Neural progenitor cell (in vitro differentiated cells): ENCODE measurements at regions not wholly inside any gene's neighbourhood (a gene's known extent, or its start where the extent isn't known, plus 50 kb on each side); places are given as distances from the start of the nearest gene placed in this dataset.
"Not testable (repeated sequence)": the region's sequence is repeated elsewhere in the genome, so short reads cannot be mapped to it uniquely, and the experiment has no call there.

Source experiments
- CTCF ChIP-seq: fragments of 200-600 bp; sonication (generic); IDR thresholded peaks from 2 replicates; pipeline ENCODE4 v1.5.1; 2017; ENCODE audit warnings: antibody characterized with exemption, mild to moderate bottlenecking
- EZH2 ChIP-seq: fragments of 200-600 bp; sonication (generic); IDR thresholded peaks from 2 replicates; pipeline ENCODE4 v1.6.1; 2017; ENCODE audit warnings: antibody characterized with exemption, mild to moderate bottlenecking, moderate library complexity
- EZH2phosphoT487 ChIP-seq: fragments of 200-600 bp; sonication (generic); IDR thresholded peaks from 2 replicates; pipeline ENCODE4 v1.6.1; 2017; ENCODE audit warnings: antibody characterized with exemption

DNA sequence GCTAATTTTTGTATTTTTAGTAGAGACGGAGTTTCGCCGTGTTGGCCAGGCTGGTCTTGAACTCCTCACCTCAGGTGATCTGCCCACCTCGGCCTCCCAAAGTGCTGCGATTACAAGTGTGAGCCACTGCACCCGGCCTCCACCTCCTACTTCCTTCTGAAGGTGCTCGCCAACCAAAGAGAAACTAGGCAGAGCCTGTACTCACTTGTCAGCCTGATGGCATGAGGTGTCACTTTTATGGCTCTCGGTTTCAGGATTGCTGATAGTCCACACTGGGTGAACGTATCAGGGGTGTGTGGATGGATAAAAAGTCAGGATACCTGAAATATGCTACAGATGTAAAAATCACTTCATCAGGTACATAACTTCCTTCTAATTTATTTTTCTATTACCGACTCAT is 468.3 kb downstream of the DIRAS2 start:
- TF ChIP-seq EZH2phosphoT487, CTCF, EZH2: not testable (repeated sequence)
